Smooth muscle cell (in vitro differentiated cells): ENCODE measurements at regions not wholly inside any gene's neighbourhood (a gene's known extent, or its start where the extent isn't known, plus 50 kb on each side); places are given as distances from the start of the nearest gene placed in this dataset.

Source experiments
- DNase-seq: peaks from one replicate; lab custom pipeline; 2025; ENCODE audit not compliant: unreplicated experiment; lab: John Stamatoyannopoulos, UW
- H2AFZ ChIP-seq: fragments of 200-600 bp; sonication (generic); 2 replicates; pipeline ENCODE4 v1.6.0; 2016; ENCODE audit warnings: antibody characterized with exemption, low read depth, mild to moderate bottlenecking
- H3F3A ChIP-seq: fragments of 200-600 bp; sonication (generic); 2 replicates; pipeline ENCODE4 v1.6.0; 2017; ENCODE audit warnings: antibody characterized with exemption, low read depth
- H3K27ac ChIP-seq: fragments of 200-600 bp; sonication (generic); 2 replicates; pipeline ENCODE4 v1.5.1; 2016; ENCODE audit warnings: low read depth, mild to moderate bottlenecking
- H3K27me3 ChIP-seq: fragments of 200-600 bp; sonication (generic); 2 replicates; pipeline ENCODE4 v1.6.1; 2016; ENCODE audit warnings: low read depth, mild to moderate bottlenecking
- H3K36me3 ChIP-seq: fragments of 200-600 bp; sonication (generic); 2 replicates; pipeline ENCODE4 v1.5.1; 2016; ENCODE audit warnings: low read depth
- H3K4me1 ChIP-seq: fragments of 200-600 bp; sonication (generic); 2 replicates; pipeline ENCODE4 v1.5.1; 2016; ENCODE audit warnings: low read depth
- H3K4me2 ChIP-seq: fragments of 200-600 bp; sonication (generic); 2 replicates; pipeline ENCODE4 v1.6.0; 2016; ENCODE audit warnings: mild to moderate bottlenecking
- H3K4me3 ChIP-seq: fragments of 200-600 bp; sonication (generic); 2 replicates; pipeline ENCODE4 v1.5.1; 2016; ENCODE audit warnings: mild to moderate bottlenecking
- H3K79me2 ChIP-seq: fragments of 200-600 bp; sonication (generic); 2 replicates; pipeline ENCODE4 v1.6.0; 2016; ENCODE audit warnings: low read depth, mild to moderate bottlenecking
- H3K9ac ChIP-seq: fragments of 200-600 bp; sonication (generic); 2 replicates; pipeline ENCODE4 v1.6.0; 2016; ENCODE audit warnings: low read depth
- H3K9me3 ChIP-seq: fragments of 200-600 bp; sonication (generic); replicated peaks from 2 replicates; pipeline ENCODE4 v1.5.1; 2016; ENCODE audit warnings: low read depth
- H4K20me1 ChIP-seq: fragments of 200-600 bp; sonication (generic); 2 replicates; pipeline ENCODE4 v1.6.0; 2016; ENCODE audit warnings: low read depth
- WGBS: methylation state at CpG from one replicate; pipeline ENCODE4 v1.1.7; 2016; ENCODE audit warnings: low lambda C conversion rate; 5-methylcytosine and 5-hydroxymethylcytosine counted together
- TF ChIP-seq, protein P1 (sequence below): fragments of 200-600 bp; sonication (generic); IDR thresholded peaks from 2 replicates; pipeline ENCODE4 v1.5.1; 2017; ENCODE audit warnings: borderline replicate concordance, mild to moderate bottlenecking, antibody characterized with exemption; ENCODE audit not compliant: insufficient read depth, poor library complexity, severe bottlenecking

DNA sequence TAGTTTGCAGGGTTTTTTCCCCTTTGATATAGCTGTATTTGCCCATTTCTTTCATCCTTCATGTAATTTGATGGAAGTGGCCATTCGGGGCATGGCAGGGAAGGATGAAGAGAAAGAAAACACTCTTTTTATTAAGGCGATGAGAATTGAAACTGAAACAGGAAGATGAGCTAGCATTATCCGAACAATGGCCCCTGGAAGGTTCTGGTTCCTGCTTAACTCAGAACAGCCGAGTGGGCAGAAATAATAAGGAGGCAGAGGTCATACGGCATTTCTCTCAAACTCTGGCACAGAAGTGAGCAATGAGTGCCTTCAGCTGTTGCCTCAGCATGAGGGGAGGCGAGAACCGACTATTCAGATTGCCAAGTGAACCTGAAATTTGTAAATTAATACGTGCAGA, 113.2 kb upstream of the MYO3A start:
- H3K9me3 ChIP-seq, result no peaks in the 10 kb centered on the region
- TF ChIP-seq, protein P1, sequence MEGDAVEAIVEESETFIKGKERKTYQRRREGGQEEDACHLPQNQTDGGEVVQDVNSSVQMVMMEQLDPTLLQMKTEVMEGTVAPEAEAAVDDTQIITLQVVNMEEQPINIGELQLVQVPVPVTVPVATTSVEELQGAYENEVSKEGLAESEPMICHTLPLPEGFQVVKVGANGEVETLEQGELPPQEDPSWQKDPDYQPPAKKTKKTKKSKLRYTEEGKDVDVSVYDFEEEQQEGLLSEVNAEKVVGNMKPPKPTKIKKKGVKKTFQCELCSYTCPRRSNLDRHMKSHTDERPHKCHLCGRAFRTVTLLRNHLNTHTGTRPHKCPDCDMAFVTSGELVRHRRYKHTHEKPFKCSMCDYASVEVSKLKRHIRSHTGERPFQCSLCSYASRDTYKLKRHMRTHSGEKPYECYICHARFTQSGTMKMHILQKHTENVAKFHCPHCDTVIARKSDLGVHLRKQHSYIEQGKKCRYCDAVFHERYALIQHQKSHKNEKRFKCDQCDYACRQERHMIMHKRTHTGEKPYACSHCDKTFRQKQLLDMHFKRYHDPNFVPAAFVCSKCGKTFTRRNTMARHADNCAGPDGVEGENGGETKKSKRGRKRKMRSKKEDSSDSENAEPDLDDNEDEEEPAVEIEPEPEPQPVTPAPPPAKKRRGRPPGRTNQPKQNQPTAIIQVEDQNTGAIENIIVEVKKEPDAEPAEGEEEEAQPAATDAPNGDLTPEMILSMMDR, result no peak
- H3K9ac ChIP-seq, result no peak overlapping the region
- no peaks in the 10 kb centered on the region for H3K36me3 ChIP-seq
- H3K4me2 ChIP-seq, result no peak overlapping the region
- no peaks in the 10 kb centered on the region for H3K27me3 ChIP-seq
- H3K79me2 ChIP-seq, result no peaks in the 10 kb centered on the region
- H3K27ac ChIP-seq, result no peak overlapping the region
- H3K4me1 ChIP-seq, result peaks cover 3% of the 10 kb centered on the region
- H3F3A ChIP-seq, result no peaks in the 10 kb centered on the region
- no peak overlapping the region for H3K4me3 ChIP-seq
- 93% methylated on average over 8 of the region's 8 CpGs for WGBS
- DNase-seq, result no peak
- H2AFZ ChIP-seq, result no peak overlapping the region
- H4K20me1 ChIP-seq, result no peaks in the 10 kb centered on the region

DNA sequence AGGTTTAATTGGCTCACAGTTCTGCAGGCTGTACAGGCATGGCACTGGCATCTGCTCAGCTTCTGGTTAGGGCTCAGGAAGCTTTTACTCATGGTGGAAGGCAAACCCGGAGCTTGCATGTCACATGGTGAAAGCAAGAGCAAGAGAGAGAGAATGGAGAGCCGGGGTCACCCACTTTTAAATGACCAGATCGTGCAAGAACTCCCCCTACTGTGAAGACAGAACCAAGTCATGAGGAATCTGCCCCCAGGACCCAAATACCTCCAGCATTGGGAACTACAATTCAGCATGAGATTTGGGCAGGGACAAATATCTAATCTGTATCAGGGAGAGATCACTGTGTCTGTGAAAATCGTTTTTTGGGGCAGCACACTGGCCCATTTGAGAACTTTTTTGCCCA, 110.0 kb upstream of the MYO3A start:
- Histone ChIP-seq H3K9me3 (no peaks in the 10 kb centered on the region), H3K4me1 (peaks cover 2% of the 10 kb centered on the region), H3K4me3 (no peak overlapping the region), H3K9ac (no peak overlapping the region), H4K20me1 (no peaks in the 10 kb centered on the region), H3K36me3 (no peaks in the 10 kb centered on the region), H3F3A (no peaks in the 10 kb centered on the region), H3K27me3 (no peaks in the 10 kb centered on the region), H3K4me2 (no peak overlapping the region), H3K79me2 (no peaks in the 10 kb centered on the region), H3K27ac (no peak overlapping the region), H2AFZ (no peak overlapping the region)
- WGBS, result 60% methylated on average over 4 of the region's 4 CpGs
- TF ChIP-seq, protein P1, result no peak
- DNase-seq, result no peak

DNA sequence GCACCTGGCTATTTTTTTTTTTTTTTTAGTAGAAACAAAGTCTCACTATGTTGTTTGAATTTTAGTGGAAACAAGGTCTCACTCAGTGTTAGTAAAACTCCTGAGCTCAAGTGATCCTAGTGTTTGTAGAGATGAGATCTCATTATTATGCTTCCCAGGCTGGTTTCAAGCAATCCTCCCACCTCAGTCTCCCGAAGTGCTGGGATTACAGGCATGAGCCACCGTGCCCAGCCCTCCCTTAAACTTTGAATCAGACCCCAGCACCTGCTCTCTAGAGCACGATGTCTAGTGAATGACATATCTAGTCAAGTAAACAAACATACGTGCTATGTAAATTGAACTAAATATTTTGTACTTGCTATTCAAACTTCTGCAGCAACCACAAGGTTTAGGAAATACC, 105.6 kb upstream of the MYO3A start:
- Histone ChIP-seq H3K79me2 (no peaks in the 10 kb centered on the region), H3K4me1 (no peaks in the 10 kb centered on the region), H3K4me2 (no peak overlapping the region), H3K9me3 (no peaks in the 10 kb centered on the region), H4K20me1 (no peaks in the 10 kb centered on the region), H3K4me3 (no peak overlapping the region), H3K27ac (no peak overlapping the region), H3K27me3 (peaks cover 9% of the 10 kb centered on the region), H3F3A (no peaks in the 10 kb centered on the region), H3K9ac (no peak overlapping the region), H3K36me3 (no peaks in the 10 kb centered on the region), H2AFZ (no peak overlapping the region)
- TF ChIP-seq, protein P1, result no peak
- WGBS, result 68% methylated on average over 4 of the region's 4 CpGs
- DNase-seq, result no peak

DNA sequence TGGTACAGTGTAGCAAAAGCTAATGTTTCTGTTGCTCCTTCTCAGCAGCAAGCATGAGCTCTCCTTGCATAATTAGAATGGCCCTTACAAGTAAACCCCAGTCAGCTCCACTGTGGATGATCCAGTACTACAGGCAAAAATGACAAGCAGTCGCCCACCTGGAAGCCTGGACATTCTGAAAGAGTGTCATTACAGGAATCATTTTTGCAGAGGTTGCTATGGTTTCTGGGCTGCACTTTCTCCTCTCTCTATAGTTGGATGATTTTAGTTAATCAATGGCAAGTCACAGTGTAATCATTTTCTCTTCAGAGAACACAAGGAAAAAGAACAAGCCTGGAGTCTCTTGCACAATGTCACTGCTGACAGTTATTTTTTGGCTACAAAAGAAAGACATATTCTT, 102.9 kb upstream of the MYO3A start:
- WGBS, result 90% methylated on average over 1 of the region's 1 CpG
- Histone ChIP-seq H3K27ac (no peak overlapping the region), H3K79me2 (no peaks in the 10 kb centered on the region), H3K4me2 (no peak overlapping the region), H3K9me3 (no peaks in the 10 kb centered on the region), H3K36me3 (no peaks in the 10 kb centered on the region), H3K27me3 (peaks cover 9% of the 10 kb centered on the region), H4K20me1 (no peaks in the 10 kb centered on the region), H3K9ac (no peak overlapping the region), H3F3A (no peaks in the 10 kb centered on the region), H3K4me3 (no peak overlapping the region), H3K4me1 (no peaks in the 10 kb centered on the region), H2AFZ (no peak overlapping the region)
- TF ChIP-seq, protein P1, result no peak
- no peak for DNase-seq
